Anterior cingulate cortex (tissue), 58 donors: ENCODE measurements at regions not wholly inside any gene's neighbourhood (a gene's known extent, or its start where the extent isn't known, plus 50 kb on each side); places are given as distances from the start of the nearest gene placed in this dataset.
"Not testable (repeated sequence)": the region's sequence is repeated elsewhere in the genome, so short reads cannot be mapped to it uniquely, and the experiment has no call there.

Experiments
- DNase-seq, 58 donors: peaks; one replicate each; lab custom pipeline; 2025; lab: John Stamatoyannopoulos, UW

DNA sequence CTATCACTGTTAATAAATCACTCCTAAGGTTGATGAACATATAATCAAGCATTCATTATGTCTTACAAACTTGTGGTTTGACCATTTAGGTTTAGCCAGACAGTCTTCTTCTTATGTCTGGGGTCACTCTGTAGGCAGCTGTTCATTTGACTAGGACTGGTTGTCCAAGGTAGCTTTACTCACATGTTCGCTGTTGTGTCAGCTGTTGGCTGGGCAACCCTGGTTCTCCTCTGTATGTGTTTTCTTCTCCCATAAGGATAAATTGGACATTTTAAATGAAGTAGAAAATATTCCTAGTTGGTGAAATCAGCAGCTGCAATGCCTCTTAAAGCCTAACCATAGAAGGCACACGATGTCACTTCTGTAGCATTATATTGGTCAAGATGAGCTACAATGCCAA, 635.1 kb downstream of the EPHA3 start:
- no peak for DNase-seq

GRCh38 chr3:89747541-89748278, 640.3 kb downstream of the EPHA3 start:
- not testable (repeated sequence) for DNase-seq

GRCh38 chr3:89762405-89762804, 655.0 kb downstream of the EPHA3 start:
- DNase-seq, result no peak

DNA sequence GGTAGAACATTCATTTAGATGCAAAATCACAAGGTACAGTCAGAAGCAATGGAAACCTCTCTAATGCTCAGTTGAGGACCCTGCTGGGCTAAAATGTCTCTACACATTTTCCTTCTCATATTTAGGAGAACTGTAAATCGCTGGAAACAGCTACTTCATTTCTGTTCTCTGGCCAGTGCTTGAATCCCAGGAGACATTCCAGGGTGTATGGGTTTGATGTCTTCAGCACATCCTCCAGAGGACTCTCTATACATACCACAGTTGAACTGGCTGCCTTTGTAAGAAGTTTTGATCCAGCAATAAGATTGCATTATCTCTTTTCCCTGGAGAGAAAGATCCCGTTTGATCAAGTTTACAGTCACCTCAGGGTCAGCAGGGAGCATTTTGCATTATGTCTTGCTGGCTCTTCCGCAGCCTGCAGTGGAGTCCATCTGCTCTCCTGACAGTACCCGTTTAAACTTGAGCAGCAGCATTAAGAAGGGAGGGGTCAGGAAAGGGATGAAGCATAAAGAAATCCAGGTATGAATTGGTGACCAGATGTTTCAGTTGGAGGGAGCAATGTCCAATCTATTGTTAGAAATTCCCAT, 676.0 kb downstream of the EPHA3 start:
- no peak for DNase-seq

DNA sequence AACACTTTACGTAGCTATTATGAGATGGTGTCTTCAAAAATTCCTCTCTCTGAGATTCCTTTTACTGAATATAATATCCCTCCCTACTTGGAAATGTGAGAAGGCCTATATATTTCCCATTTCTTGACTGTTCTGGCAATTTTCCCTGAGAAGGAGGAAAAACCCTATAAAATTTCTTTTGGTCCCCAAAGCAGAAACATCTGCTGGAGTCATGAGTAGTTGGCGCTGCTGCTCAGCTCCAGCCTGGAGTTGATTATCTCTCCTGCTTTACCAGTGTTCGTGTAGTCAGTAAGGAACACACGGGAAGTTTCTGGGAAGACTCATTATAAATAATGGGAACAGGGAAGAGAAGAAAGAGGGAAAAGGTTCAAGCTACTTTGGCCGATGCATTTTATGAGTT, 680.1 kb downstream of the EPHA3 start:
- DNase-seq, result no peak

- DNase-seq, result no peak
These were observed 680.6 kb downstream of the EPHA3 start for GRCh38 chr3:89787979-89788378.

GRCh38 chr3:89795506-89795905, 688.1 kb downstream of the EPHA3 start:
- no peak for DNase-seq

DNA sequence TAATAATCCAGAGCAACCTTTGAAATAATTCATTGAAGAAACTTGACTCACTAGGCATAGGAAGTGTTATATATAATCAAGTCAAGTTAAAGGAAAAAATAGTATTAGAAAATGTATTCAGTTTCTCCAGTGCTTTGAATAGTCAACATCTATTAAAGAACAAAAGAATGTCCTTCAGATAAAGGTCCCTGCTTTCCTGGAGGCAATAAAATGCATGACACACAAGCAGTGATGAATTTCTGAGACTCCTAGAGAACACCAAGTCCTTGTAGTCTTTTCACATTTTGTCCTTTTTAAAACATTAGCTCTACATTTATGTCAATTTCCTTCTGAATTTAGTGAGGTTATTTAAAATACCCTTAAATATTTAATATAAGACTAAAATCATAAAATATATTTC, 695.5 kb downstream of the EPHA3 start:
- no peak for DNase-seq

DNA sequence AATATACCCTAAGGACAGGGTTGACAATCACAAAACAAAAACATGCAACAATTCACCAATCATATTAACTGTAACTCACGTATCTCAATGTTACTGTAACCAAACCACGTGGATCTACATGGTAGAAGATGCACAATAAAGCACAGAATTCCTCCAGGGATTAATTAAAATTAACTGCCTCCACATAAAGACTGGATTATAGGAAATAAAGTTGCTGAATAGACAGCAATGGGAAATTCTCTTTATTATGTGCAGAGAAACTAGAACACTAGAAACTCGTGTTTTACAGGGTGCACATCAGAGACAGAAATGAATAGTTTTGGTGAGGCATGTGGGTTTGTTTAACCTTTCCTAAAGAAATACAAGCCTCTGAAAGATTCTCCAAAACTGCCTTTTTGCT, 696.3 kb downstream of the EPHA3 start:
- DNase-seq, result no peak

GRCh38 chr3:89806166-89806565, 698.7 kb downstream of the EPHA3 start:
- no peak for DNase-seq

GRCh38 chr3:89808680-89809197, 701.3 kb downstream of the EPHA3 start:
- no peak for DNase-seq

DNA sequence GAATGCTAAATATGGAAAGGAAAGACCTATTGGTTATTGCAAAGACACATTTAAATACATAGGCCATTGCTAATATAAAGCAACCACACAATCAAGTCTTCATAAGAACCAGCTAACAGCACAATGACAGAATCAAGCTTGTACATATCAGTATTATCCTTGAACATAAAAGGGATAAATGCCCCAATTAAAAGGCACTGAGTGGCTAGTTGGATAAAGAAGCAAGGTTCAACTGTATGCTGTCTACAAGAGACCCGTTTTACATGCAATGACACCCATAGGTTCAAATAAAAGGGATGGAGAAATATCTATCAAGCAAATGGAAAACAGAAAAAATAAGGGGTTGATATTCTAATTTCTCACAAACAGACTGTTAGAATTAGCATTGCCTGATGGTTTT, 706.1 kb downstream of the EPHA3 start:
- no peak for DNase-seq

DNA sequence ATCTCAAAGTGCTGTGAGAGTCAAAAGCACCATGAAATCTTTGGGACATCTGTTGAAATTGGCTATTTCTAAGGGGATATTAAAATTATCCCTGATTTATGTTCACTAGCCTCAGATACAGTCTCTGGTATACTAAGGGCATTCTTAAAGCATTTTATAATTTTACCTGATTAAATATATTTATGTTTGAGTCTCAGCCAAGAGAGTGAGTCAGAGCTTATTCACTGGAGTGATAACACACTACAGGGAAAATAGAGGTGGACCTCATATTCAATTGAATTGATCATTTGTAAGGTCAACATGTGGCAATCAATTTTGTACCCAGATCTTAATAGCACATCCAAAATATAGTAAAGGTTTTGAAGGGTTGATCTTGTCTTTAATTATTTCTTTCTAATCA, 733.6 kb downstream of the EPHA3 start:
- DNase-seq, result no peak

DNA sequence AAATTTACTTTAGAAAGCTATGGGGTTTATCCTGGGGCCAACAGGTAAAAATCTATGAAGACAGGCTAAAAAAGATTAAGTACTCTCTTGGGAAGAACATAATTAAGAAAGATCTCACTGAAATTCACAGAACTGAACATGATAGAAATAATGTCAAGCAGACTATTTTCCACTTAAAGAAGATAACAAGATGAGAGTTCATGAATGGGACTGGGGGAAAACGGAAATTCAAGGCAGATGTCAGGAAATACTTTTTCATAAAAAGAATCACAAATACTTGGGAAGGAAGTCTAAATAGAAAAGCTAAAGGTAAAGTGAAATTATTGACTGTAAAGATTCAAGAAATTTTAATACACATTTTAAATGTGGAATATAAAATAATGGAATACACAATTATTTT, 737.6 kb downstream of the EPHA3 start:
- DNase-seq, result no peak

DNA sequence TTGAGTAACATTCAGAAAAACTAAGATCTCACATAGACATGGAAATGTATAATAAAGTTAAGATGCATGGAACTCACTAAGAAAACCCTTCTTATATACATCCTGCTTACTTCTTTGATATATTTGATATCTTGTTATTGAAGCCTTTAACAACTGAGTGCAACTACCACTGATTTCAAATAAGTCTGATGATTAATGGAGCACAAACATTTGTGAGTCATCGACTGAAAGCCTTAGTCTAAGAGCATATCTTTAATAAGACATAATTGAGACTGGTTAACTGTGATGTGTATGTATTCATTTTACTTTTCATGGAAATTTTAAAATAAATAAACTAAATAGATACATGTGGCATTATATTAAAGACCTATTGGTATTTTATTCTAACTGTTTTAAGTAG, 740.5 kb downstream of the EPHA3 start:
- no peak for DNase-seq

GRCh38 chr3:89851974-89852621, 744.7 kb downstream of the EPHA3 start:
- peak in 15 of 58 donors; percentile 0 to 19 (median 6) for DNase-seq

GRCh38 chr3:89859757-89860156, 752.3 kb downstream of the EPHA3 start:
- no peak for DNase-seq

GRCh38 chr3:89867286-89867685, 759.9 kb downstream of the EPHA3 start:
- DNase-seq, result no peak

DNA sequence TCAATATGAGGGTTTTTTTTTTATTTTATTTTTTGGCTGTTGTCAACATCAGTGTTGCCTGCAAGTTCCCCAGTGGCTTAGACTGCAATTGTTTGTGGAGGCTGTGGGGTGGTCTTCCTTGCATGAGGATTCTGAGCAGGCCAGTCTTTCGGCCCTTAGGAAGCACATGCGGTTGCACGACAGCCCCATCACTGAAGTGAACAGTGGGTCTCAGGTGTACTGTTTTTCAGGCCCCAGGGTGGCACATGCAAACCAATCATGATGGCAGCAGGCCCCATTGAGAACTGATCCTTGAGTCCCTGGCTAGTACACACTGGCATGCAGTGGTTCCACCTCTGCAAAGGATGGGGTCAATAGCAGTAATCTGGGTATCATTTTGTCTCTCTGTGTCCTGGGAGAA, 768.7 kb downstream of the EPHA3 start:
- DNase-seq, result no peak

GRCh38 chr3:89877230-89877629, 769.8 kb downstream of the EPHA3 start:
- no peak for DNase-seq

DNA sequence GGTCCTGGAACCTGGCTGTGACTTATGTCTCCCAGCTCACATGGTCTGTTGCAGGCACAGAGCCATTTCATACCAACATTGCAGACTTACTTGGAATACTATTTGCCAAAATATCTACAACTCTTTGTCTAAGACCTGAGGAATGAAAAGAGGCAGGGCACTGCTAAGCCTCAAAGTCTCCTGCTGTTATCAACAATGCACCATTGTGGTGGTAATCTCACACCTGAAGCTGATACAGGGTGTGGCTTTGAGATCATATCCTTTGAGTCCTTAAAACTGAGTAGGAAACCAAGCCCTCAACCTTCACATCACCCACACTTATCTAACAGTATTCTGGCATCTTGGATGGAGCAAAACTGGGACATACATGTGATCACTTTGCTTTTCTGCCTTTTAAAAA, 782.0 kb downstream of the EPHA3 start:
- DNase-seq, result no peak

- DNase-seq, result no peak
These were observed 801.3 kb downstream of the EPHA3 start for GRCh38 chr3:89908711-89909213.
